ENCODE measurements at regions not wholly inside any gene's neighbourhood (a gene's known extent, or its start where the extent isn't known, plus 50 kb on each side); places are given as distances from the start of the nearest gene placed in this dataset.

DNA sequence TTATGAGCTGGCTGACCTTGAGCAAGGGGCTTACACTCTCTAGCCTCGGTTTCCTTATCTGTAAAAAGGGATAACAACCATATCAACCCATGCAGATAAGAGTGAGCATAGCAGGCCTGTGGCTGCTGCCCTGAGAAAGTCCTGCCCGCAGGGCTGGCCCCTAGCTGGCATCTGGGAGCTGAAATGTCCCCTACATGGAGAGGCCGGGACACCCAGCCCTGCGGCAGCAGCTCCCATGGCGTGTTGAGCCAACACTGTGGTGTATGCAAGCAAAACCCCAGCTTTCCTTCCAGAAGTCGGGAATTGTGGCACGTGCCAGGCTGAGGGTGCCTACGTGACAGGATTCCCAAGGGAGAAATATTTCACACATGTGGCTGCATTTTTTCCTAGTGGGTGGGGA lies 358.9 kb downstream of the CTTN start:
- no peak for DNase-seq (ENCODE audit: low read depth)

GRCh38 chr11:70758206-70758605 lies 359.9 kb downstream of the CTTN start:
- DNase-seq (ENCODE audit: low read depth) = no peak
- H3K4me3 ChIP-seq (ENCODE audit: low read depth, low read length) = no peak overlapping the region

More for the DNA sequence above, 358.9 kb downstream of the CTTN start:
- H3K4me3 ChIP-seq (ENCODE audit: low read depth, low read length) = no peak overlapping the region

DNA sequence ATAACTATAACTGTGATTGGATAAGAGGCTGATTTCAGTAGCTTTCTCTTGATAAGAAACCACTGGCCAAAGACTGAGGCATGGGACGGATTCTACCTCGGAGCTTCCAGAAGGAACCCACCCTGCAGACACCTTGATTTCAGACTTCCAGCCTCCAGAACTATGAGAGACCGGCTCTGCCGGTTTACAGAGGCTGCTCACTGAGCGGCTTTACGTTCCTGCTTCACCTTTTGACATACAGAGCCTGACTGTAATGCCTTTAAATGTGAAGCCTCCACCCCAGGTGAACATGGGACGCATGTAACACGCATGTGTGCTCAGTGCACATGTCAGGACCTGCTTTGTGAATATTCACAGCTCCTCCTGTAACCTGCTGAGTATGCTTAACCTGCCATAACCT lies 361.5 kb downstream of the CTTN start:
- H3K4me3 ChIP-seq (ENCODE audit: low read depth, low read length) = no peak overlapping the region
- DNase-seq (ENCODE audit: low read depth) = no peak

DNA sequence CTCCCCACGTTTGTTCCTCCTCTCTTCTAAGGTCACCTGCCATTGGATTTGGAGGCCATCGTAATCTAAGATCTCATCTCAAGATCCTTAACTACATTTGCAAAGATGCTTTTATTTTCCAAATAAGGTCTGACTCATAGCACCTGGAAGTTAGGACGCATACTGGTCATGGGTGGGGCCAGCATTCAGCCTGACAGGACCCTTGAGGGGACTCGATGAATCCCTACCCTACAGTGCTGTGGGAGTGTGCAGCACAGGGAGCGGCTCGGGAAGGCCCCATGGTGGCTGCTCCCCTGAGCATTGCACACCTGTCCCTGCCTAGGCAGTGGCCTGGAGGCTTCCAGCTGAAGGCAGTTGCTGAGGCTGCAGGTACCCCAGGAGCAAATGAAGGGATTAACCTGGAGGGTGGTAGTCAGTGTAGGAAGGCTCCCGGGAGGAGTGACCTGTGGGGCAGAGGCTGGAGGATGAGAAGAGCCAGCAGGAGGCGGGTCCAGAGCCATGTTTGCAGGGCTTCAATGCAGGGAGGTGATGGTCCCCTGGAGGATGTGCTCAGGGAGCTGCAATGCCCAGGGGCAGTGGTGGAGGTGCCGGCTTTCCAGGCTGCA lies 362.2 kb downstream of the CTTN start:
- no peak for DNase-seq (ENCODE audit: low read depth)
- no peak overlapping the region for H3K4me3 ChIP-seq (ENCODE audit: low read depth, low read length)

- no peak for DNase-seq (ENCODE audit: low read depth)
- no peak overlapping the region for H3K4me3 ChIP-seq (ENCODE audit: low read depth, low read length)
These were observed 363.0 kb downstream of the CTTN start for GRCh38 chr11:70761094-70761907.

- no peak overlapping the region for H3K4me3 ChIP-seq (ENCODE audit: low read depth, low read length)
- no peak for DNase-seq (ENCODE audit: low read depth)
These were observed 363.6 kb downstream of the CTTN start for GRCh38 chr11:70761908-70762337.

DNA sequence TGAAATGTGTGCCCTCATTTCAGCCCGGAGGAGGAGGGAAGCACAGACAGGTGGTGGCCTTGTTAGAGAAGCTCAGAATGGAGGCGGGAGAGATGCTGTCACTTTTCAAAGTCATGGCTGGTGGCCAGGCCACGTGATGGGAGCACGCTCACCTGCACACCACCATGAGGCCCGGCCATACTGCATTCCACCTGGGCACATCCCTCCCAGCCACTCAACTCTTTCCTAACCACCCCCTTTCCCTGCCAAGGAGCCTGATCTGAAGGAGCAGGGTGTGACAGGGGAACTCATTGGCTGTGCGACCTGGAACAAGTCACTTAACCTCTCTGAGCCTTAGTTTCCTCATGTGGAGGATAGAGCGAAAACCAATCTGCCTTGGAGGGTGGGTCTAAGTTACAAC lies 364.5 kb downstream of the CTTN start:
- no peak for DNase-seq (ENCODE audit: low read depth)
- H3K4me3 ChIP-seq (ENCODE audit: low read depth, low read length) = no peak overlapping the region

DNA sequence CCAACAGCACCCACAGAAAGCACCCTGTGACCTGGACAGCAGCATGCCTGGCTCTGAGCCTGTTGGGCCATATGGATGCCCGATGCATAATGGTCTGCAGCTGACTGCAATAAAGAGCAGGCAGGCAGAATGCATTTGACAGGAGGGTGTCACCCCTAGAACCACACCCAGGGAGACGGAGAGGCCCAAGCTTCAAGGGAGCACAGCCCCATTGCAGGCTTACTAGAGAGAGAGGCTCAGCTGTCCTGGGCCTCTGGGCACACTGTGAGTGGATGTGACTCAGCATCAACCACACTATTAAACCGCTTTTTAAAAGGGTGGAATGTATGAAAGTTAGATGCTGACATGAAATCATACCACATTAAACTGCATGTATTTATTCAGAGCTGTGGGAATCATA lies 365.3 kb downstream of the CTTN start:
- no peak for DNase-seq (ENCODE audit: low read depth)
- no peak overlapping the region for H3K4me3 ChIP-seq (ENCODE audit: low read depth, low read length)

DNA sequence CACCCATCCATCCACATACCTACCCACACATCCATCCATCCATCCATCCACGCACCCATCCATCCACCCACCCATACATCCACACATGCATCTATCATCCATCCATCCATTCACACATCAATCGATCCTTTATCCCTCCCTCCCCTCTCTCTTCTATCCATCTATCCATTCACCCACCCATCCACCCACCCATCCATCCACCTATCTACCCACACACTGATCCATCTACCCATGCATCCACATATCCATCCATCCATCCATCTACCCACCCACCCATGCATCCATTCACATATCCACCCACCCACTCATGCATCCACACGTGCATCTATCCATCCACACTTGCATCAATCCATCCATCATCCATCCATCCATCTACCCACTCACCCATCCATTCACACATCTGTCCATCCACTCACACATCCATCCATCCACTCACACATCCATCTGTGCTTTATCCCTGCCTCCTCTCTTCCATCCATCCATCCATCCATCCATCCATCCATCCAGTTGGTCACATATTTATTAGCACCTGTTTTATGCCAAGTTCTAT lies 366.1 kb downstream of the CTTN start:
- DNase-seq (ENCODE audit: low read depth) = no peak
- no peak overlapping the region for H3K4me3 ChIP-seq (ENCODE audit: low read depth, low read length)

GRCh38 chr11:70766901-70767300 lies 368.6 kb downstream of the CTTN start:
- H3K4me3 ChIP-seq (ENCODE audit: low read depth, low read length) = no peak overlapping the region
- DNase-seq (ENCODE audit: low read depth) = no peak

DNA sequence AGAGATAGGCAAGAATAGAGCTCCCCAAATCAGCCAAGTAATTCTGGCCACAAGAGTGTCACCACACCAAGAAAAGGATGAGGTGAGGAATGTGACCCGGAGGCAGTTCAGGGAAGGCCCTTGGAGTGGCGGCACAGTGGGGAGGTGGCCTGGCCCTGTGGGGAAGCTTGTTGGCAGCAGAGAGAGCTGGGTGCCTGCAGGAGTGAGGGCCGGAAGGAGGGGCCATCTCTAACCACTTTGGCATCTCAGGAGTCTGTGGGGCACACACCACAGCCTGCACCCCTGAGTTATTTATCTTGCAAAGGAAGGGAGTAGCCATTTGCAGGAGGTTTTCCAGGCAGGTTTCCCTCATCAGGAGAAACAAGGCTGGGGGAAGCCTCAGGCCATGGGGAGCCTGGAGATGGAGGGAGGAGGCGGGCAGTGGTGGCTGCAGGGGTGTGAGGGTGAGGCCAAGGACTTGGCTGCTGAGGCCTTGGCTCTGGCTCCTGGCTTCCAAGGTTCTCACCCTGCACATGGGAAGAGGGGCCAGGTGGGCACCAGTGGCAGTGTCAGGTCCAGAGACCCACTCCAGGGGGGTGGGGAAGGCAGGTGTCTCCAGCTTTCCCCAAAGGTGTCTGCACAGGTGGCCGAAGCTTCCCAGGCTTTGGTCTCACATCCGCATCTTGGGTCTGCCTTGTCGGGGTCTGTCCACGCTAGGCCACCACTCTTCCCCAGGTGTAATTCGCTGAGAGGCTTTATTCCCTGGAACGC lies 370.2 kb downstream of the CTTN start:
- H3K4me3 ChIP-seq (ENCODE audit: low read depth, low read length) = no peak overlapping the region
- DNase-seq (ENCODE audit: low read depth) = no peak

DNA sequence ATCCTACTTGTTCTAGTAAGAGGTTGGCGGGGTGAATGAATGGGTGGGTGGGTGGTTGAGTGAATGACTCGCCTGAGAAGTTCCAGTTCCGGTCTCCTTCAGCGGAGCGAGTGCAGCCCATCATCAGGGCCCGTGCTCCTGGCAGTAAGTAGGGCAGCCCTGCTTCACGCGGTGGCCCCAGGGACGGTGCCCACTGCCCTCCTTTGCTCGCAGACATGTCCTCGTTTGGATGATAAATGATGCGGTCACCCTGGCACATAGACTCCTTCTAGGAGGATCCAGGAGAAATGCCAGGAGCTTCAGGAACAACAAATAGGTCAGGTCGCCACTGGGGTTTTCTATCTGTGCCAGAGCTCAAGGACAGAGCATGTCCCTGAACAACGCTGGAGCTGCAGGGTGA lies 370.8 kb downstream of the CTTN start:
- no peak for DNase-seq (ENCODE audit: low read depth)
- no peak overlapping the region for H3K4me3 ChIP-seq (ENCODE audit: low read depth, low read length)

- H3K4me3 ChIP-seq (ENCODE audit: low read depth, low read length) = no peak overlapping the region
- DNase-seq (ENCODE audit: low read depth) = no peak
These were observed 371.2 kb downstream of the CTTN start for GRCh38 chr11:70769521-70769920.

DNA sequence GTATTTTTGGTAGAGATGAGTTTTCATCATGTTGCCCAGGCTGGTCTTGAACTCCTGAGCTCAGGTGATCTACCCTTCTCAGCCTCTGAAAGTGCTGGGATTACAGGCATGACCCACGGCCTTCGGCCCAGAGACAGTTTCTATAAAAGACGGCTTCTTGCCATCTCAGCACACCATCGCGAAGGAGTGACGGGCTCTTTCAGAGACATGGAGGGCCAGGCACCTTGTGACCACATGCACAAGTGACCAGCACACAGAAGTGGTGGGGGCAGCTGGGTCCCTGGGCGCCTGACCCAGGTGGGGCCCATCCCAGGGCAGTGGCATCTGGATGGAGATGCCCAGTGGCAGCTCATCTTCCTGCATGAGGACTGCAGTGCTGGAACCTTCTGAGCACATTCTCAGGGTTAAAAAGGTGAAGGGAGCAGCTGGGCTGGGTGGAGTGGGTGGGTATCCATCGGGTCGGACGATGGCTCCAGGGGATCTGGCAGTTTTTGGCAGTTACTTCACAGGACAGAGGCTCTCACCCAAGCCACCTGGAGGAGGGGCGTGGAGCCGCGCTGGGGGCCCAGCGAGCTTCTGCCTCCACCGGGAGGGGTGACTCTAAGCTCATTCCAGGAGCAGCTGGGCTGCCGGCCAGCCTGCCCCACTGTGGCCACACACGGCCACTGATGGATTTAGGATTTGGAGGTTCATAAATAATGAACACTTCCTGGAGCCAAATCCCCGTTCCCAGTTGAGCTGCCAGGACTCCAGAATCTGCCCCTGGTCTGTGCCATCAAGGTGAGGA lies 373.0 kb downstream of the CTTN start:
- no peak overlapping the region for H3K4me3 ChIP-seq (ENCODE audit: low read depth, low read length)
- DNase-seq (ENCODE audit: low read depth) = no peak

DNA sequence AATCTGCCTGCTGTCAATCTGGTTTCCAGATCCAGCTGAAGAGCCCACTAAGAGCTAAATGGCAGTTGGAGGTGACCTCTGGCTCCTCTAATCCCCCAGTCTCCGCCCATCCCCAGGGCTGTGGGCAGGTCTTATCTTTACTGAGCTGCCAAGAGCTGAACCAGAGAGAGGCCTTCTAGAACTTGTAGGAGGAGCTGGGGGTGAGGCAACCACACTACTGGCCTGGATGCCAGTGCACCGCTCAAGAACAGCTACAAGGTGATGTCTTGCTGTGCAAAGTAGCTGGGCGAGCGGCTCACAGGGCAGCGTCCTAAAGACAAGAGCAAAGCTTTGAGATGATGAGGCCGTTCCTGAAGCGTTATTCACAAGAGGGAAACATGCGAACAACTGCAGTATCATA lies 374.6 kb downstream of the CTTN start:
- DNase-seq (ENCODE audit: low read depth) = no peak
- H3K4me3 ChIP-seq (ENCODE audit: low read depth, low read length) = no peak overlapping the region

- H3K4me3 ChIP-seq (ENCODE audit: low read depth, low read length) = no peak overlapping the region
- no peak for DNase-seq (ENCODE audit: low read depth)
These were observed 377.2 kb downstream of the CTTN start for GRCh38 chr11:70775386-70776075.

GRCh38 chr11:70776914-70777532 lies 378.7 kb downstream of the CTTN start:
- no peak for DNase-seq (ENCODE audit: low read depth)
- H3K4me3 ChIP-seq (ENCODE audit: low read depth, low read length) = no peak overlapping the region

DNA sequence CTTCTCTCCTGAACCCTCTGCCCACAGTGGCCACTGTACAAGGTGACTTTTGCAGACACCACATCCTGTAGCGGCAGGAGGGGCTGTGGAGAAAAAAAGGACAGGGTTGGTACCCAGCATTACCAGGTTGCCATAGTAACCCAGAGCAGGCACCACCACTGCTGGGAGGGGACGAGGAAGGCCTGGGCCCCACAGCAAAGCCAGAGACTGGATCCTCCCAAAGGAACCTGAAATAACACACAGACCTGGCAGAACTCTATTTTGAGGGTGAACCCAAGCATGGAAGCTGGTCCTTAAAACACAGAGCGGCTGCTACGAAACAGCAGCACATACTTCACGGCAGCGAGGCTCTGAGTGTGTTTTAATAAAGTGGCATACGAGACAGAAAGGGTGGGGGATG lies 380.6 kb downstream of the CTTN start:
- no peak for DNase-seq (ENCODE audit: low read depth)
- H3K4me3 ChIP-seq (ENCODE audit: low read depth, low read length) = no peak overlapping the region
